ENCODE measurements at regions not wholly inside any gene's neighbourhood (a gene's known extent, or its start where the extent isn't known, plus 50 kb on each side); places are given as distances from the start of the nearest gene placed in this dataset.

- TF ChIP-seq CTCF (IDR thresholded peaks at IDR 0.05): no peak
- no peak for TF ChIP-seq EZH2 (IDR thresholded peaks at IDR 0.05; ENCODE audit: borderline replicate concordance, insufficient read depth, low read depth, low read length, poor library complexity, severe bottlenecking)
These were observed 64.2 kb downstream of the MRPL36 start for GRCh38 chr5:1735320-1735970.
